LNCAP (cell line): ENCODE measurements at regions not wholly inside any gene's neighbourhood (a gene's known extent, or its start where the extent isn't known, plus 50 kb on each side); places are given as distances from the start of the nearest gene placed in this dataset.

ENCODE experiments used
- CTCF ChIP-seq: fragments of 450-650 bp; IDR thresholded peaks from 2 replicates; pipeline ENCODE4 v1.5.1; 2017; ENCODE audit warnings: mild to moderate bottlenecking

- no peak for TF ChIP-seq CTCF
These were observed 1054.6 kb upstream of the GBE1 start for GRCh38 chr3:82816086-82816485.

- no peak for TF ChIP-seq CTCF
These were observed 1054.1 kb upstream of the GBE1 start for GRCh38 chr3:82815417-82816058.

- TF ChIP-seq CTCF = no peak
These were observed 1053.2 kb upstream of the GBE1 start for GRCh38 chr3:82814660-82815059.

DNA sequence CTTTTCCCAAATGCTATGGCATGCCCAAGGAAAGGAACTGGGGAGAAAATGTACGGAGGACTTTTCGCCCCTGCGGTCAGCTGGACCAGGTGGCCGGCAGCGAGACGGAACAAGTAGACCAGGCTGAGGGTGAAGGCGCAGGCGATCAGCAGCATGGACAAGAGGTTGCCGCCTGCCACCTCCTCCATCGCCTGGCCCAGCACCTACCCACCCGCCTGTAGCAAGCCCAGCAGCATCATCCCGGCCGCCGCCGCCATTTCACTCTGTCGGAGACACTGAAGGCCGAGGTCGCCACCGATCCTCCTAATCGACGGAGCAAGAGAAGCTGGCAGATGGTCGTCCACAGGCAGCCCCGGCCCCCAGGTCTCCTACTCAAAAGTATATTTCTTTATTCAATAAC lies 1046.3 kb upstream of the GBE1 start:
- TF ChIP-seq CTCF = no peak

DNA sequence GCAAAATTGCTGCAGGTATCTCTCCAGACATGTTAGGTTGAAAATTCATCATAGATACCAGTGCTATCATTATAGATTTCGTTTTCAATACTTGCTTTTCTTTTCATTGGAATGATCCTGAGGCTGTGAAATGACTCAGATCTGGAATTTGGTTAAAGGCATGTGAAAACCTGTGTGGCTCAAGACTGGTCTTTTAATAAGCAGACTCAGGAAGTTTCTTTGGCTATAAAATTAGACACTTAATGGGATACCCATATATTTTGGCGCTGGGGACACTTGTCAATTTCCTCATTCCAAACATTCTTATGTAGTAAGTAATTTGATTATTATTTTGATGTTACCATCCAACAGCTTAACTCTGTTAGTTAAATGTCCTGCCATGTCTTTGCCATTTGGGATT lies 1041.1 kb upstream of the GBE1 start:
- TF ChIP-seq CTCF = no peak

DNA sequence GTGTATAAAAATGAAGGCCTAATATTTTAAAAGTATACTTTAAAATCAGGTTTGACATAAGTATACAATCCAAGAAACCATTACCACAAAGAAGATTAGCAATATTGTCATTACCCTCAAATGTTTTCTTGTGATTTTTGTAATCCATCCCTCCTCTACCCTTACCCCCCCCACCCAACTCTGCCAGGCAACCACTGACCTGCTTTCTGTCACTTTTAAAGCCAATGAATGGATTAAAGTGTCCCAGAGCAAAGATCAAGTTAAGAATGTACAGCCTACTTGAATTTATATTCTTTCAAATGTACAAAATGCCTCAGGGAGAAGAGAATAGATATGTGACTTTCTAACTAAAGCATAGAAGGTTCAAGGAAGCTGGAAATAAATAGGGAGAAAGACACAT lies 1038.8 kb upstream of the GBE1 start:
- TF ChIP-seq CTCF = no peak

GRCh38 chr3:82796765-82797164 lies 1035.3 kb upstream of the GBE1 start:
- no peak for TF ChIP-seq CTCF

- TF ChIP-seq CTCF = no peak
These were observed 1029.8 kb upstream of the GBE1 start for GRCh38 chr3:82791241-82791640.
